DOHH2 (cell line): ENCODE measurements at regions not wholly inside any gene's neighbourhood (a gene's known extent, or its start where the extent isn't known, plus 50 kb on each side); places are given as distances from the start of the nearest gene placed in this dataset.

ENCODE experiments used
- H3F3A ChIP-seq: fragments of 200-600 bp; sonication (generic), shearing (Covaris generic); 2 replicates; pipeline ENCODE4 v1.6.0; 2016; ENCODE audit warnings: antibody characterized with exemption, mild to moderate bottlenecking; ENCODE audit not compliant: control insufficient read depth, insufficient read depth
- H3K27ac ChIP-seq: fragments of 200-600 bp; sonication (generic); 2 replicates; pipeline ENCODE4 v1.5.1; 2014; ENCODE audit warnings: low read depth, mild to moderate bottlenecking, low read length, moderate library complexity
- H3K27me3 ChIP-seq: fragments of 200-600 bp; sonication (generic); 2 replicates; pipeline ENCODE4 v1.6.1; 2014; ENCODE audit warnings: mild to moderate bottlenecking, low read length, mixed read lengths; ENCODE audit not compliant: control insufficient read depth
- H3K36me3 ChIP-seq: fragments of 200-600 bp; sonication (generic); 2 replicates; pipeline ENCODE4 v1.6.1; 2014; ENCODE audit warnings: mild to moderate bottlenecking, low read length, moderate library complexity, mixed read lengths; ENCODE audit not compliant: control insufficient read depth
- H3K4me1 ChIP-seq: fragments of 200-600 bp; sonication (generic); 2 replicates; pipeline ENCODE4 v1.6.1; 2014; ENCODE audit warnings: mild to moderate bottlenecking, low read length, mixed read lengths; ENCODE audit not compliant: control insufficient read depth
- H3K4me2 ChIP-seq: fragments of 200-600 bp; sonication (generic); 2 replicates; pipeline ENCODE4 v1.6.0; 2014; ENCODE audit warnings: mild to moderate bottlenecking, low read length, moderate library complexity
- H3K4me3 ChIP-seq: fragments of 200-600 bp; sonication (generic); 2 replicates; pipeline ENCODE4 v1.5.1; 2014; ENCODE audit warnings: mild to moderate bottlenecking, low read length, mixed read lengths
- H3K79me2 ChIP-seq: fragments of 200-600 bp; sonication (generic); 2 replicates; pipeline ENCODE4 v1.6.1; 2014; ENCODE audit warnings: mild to moderate bottlenecking, low read length, mixed read lengths; ENCODE audit not compliant: control insufficient read depth
- H3K9me2 ChIP-seq: fragments of 200-600 bp; sonication (generic); replicated peaks from 2 replicates; pipeline ENCODE4 v1.6.1; 2014; ENCODE audit warnings: mild to moderate bottlenecking, low read length, mixed read lengths; ENCODE audit not compliant: control insufficient read depth
- H3K9me3 ChIP-seq: fragments of 200-600 bp; sonication (generic); 2 replicates; pipeline ENCODE4 v1.6.1; 2014; ENCODE audit warnings: antibody characterized with exemption, low read length, mixed read lengths; ENCODE audit not compliant: control insufficient read depth, insufficient read depth
- H4K20me1 ChIP-seq: fragments of 200-600 bp; sonication (generic); 2 replicates; pipeline ENCODE4 v1.6.0; 2014; ENCODE audit warnings: low read depth, mild to moderate bottlenecking, antibody characterized with exemption, low read length, moderate library complexity; ENCODE audit not compliant: control insufficient read depth, insufficient read depth
- EZH2phosphoT487 ChIP-seq: fragments of 200-600 bp; sonication (generic); IDR thresholded peaks from 2 replicates; pipeline ENCODE4 v1.6.1; 2017; ENCODE audit warnings: borderline replicate concordance, mild to moderate bottlenecking, antibody characterized with exemption, low read length, moderate library complexity, mixed read lengths
- TF ChIP-seq, protein P1 (sequence below): fragments of 200-600 bp; sonication (generic); IDR thresholded peaks from one replicate; pipeline ENCODE4 v1.5.1; 2014; ENCODE audit warnings: antibody characterized with exemption, mild to moderate bottlenecking, low read depth, low read length; ENCODE audit not compliant: poor library complexity, severe bottlenecking

DNA sequence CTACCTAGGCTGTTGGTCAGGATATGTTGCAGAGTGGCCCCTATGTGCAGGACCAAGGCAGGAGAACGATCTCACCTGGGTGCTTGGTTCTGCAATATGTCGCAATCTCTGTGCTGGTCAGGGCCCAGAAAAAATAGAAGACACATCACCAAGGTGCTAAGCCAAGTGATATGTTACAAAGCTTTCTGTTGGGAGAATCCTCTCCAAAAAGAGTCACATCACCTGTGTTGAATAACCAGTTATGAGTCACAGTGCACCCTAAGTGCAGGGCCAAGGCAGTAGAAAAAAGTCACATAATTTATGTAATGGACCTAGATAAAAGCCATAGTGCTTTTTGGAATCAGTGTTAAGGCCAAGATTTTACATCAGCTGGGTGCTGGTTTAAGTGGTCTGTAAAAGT, 965.9 kb upstream of the AMELY start:
- H3K79me2 ChIP-seq: no peaks in the 10 kb centered on the region
- H3K27me3 ChIP-seq: no peaks in the 10 kb centered on the region
- H3K4me1 ChIP-seq: no peaks in the 10 kb centered on the region
- no peaks in the 10 kb centered on the region for H3F3A ChIP-seq
- H3K36me3 ChIP-seq: no peaks in the 10 kb centered on the region
- no peak overlapping the region for H3K4me2 ChIP-seq
- no peak overlapping the region for H3K4me3 ChIP-seq
- no peaks in the 10 kb centered on the region for H3K9me2 ChIP-seq
- TF ChIP-seq EZH2phosphoT487: no peak
- TF ChIP-seq, protein P1, sequence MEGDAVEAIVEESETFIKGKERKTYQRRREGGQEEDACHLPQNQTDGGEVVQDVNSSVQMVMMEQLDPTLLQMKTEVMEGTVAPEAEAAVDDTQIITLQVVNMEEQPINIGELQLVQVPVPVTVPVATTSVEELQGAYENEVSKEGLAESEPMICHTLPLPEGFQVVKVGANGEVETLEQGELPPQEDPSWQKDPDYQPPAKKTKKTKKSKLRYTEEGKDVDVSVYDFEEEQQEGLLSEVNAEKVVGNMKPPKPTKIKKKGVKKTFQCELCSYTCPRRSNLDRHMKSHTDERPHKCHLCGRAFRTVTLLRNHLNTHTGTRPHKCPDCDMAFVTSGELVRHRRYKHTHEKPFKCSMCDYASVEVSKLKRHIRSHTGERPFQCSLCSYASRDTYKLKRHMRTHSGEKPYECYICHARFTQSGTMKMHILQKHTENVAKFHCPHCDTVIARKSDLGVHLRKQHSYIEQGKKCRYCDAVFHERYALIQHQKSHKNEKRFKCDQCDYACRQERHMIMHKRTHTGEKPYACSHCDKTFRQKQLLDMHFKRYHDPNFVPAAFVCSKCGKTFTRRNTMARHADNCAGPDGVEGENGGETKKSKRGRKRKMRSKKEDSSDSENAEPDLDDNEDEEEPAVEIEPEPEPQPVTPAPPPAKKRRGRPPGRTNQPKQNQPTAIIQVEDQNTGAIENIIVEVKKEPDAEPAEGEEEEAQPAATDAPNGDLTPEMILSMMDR: no peak
- no peak overlapping the region for H3K27ac ChIP-seq
- H3K9me3 ChIP-seq: no peaks in the 10 kb centered on the region
- H4K20me1 ChIP-seq: no peaks in the 10 kb centered on the region

DNA sequence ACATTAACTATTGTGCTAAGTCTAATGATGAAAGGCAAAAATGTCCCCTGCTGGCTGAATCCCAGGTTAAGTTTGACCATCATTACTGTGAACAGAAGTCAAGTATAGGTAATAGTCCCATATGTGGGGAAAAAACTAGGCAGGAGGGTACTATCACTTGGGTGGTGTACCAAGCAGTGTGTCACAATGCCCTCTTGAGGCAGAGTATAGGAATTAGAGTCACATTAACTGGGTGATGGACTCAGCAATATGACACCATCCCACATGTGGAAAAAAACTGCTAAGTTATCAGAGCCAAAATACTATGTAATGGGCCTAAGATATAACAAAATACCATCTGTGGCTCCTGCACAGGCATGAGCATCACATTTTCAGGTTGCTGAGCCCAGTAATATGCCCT, 962.5 kb upstream of the AMELY start:
- Histone ChIP-seq H3K27me3 (no peaks in the 10 kb centered on the region), H3K27ac (no peak overlapping the region), H3K9me3 (no peaks in the 10 kb centered on the region), H3K4me2 (no peak overlapping the region), H3K36me3 (no peaks in the 10 kb centered on the region), H3K4me3 (no peak overlapping the region), H3F3A (no peaks in the 10 kb centered on the region), H4K20me1 (no peaks in the 10 kb centered on the region), H3K9me2 (no peaks in the 10 kb centered on the region), H3K4me1 (no peaks in the 10 kb centered on the region), H3K79me2 (no peaks in the 10 kb centered on the region)
- TF ChIP-seq, protein P1: peak; percentile 43
- no peak for TF ChIP-seq EZH2phosphoT487

DNA sequence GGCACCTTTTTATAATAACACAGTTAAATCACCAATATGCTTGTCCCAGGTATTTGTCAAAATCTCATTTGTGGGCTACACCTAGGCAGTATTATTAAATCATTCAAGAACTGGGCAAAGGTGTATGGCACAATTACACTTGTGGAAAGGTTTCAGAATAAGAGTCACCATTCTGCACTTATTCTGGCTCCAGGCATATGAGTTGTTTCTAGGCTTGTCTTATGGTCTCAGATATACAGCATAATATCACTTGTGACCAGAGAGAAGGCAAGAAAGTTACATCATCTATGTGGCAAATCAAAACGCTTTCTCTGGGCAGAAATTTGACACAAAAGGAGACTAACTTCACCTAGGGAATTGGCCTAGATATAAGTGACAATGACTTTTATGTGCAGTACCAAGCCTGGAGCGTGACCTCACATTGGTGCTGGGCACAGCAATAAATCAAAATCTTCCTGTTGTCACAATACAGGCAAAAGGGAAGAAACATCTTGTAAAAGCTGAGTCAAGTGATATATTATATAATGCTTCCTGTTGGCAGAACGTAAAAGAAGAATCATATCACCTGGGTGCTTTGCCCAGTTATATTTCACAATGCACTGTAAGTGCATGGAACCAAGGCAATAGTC, 959.9 kb upstream of the AMELY start:
- H3K9me2 ChIP-seq: no peaks in the 10 kb centered on the region
- no peak for TF ChIP-seq EZH2phosphoT487
- TF ChIP-seq, protein P1: no peak
- H3K4me2 ChIP-seq: no peak overlapping the region
- H3F3A ChIP-seq: no peaks in the 10 kb centered on the region
- no peaks in the 10 kb centered on the region for H3K79me2 ChIP-seq
- no peak overlapping the region for H3K4me3 ChIP-seq
- no peaks in the 10 kb centered on the region for H3K27me3 ChIP-seq
- no peaks in the 10 kb centered on the region for H4K20me1 ChIP-seq
- no peaks in the 10 kb centered on the region for H3K9me3 ChIP-seq
- no peaks in the 10 kb centered on the region for H3K36me3 ChIP-seq
- no peaks in the 10 kb centered on the region for H3K4me1 ChIP-seq
- no peak overlapping the region for H3K27ac ChIP-seq

DNA sequence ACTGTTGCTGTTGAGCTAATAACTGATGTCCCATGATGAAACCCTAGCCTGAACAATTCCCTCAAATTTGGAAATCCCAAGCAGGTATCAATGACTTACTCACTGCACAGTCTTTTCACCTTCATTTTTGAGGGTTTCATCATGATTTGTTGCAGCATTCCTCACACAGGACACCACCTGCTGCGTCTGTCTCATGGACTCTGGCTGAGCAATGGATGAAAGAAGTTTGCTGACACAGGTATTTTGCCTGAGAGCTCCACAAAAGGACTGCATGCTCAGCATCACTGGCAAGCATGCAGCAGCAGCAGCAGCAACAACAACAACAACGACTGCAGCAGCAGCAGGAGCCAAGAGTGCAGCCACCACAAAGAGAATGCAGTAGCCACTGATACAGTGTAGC, 955.4 kb upstream of the AMELY start:
- Histone ChIP-seq H3K9me3 (no peaks in the 10 kb centered on the region), H3K27ac (no peak overlapping the region), H3F3A (no peaks in the 10 kb centered on the region), H3K36me3 (no peaks in the 10 kb centered on the region), H3K79me2 (no peaks in the 10 kb centered on the region), H3K4me1 (no peaks in the 10 kb centered on the region), H4K20me1 (no peaks in the 10 kb centered on the region), H3K9me2 (no peaks in the 10 kb centered on the region), H3K4me2 (no peak overlapping the region), H3K4me3 (no peak overlapping the region), H3K27me3 (no peaks in the 10 kb centered on the region)
- TF ChIP-seq EZH2phosphoT487: no peak
- TF ChIP-seq, protein P1: no peak
